AG09309 (cell line): ENCODE measurements at regions not wholly inside any gene's neighbourhood (a gene's known extent, or its start where the extent isn't known, plus 50 kb on each side); places are given as distances from the start of the nearest gene placed in this dataset.

ENCODE experiments used
- DNase-seq: peaks from one replicate; pipeline ENCODE4 v3.0.0-alpha.2; 2010; ENCODE audit warnings: low read depth
- H3K4me3 ChIP-seq: 2 replicates; pipeline ENCODE4 v1.5.1; 2011; ENCODE audit warnings: mild to moderate bottlenecking, low read depth, low read length, moderate library complexity; ENCODE audit not compliant: control insufficient read depth
- TF ChIP-seq, protein P1 (sequence below): IDR thresholded peaks from 2 replicates; pipeline ENCODE4 v1.5.1; 2011; ENCODE audit warnings: mild to moderate bottlenecking, low read depth, low read length, inconsistent platforms; ENCODE audit not compliant: insufficient read depth, control insufficient read depth; ENCODE audit errors: missing control alignments

DNA sequence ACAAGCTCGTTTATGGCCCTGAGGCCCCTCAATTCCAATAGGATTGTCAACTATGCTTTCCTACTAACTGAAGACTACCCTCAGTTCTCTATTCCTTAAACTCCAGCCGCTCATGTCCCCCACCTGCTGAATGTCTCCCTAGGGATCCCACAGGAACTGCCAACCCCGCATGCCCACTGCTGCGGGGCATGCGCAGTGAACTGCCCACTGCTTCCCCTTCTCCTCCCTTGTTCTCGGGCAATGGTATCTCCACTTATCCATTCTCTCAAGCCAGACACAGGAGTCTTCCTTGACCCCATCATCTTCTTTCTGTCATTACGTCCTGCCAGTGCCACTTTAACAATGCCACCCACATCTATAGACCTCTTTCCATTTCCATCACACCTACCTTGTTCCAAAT is 90.0 kb downstream of the FGF18 start:
- H3K4me3 ChIP-seq, result no peak overlapping the region
- TF ChIP-seq, protein P1, sequence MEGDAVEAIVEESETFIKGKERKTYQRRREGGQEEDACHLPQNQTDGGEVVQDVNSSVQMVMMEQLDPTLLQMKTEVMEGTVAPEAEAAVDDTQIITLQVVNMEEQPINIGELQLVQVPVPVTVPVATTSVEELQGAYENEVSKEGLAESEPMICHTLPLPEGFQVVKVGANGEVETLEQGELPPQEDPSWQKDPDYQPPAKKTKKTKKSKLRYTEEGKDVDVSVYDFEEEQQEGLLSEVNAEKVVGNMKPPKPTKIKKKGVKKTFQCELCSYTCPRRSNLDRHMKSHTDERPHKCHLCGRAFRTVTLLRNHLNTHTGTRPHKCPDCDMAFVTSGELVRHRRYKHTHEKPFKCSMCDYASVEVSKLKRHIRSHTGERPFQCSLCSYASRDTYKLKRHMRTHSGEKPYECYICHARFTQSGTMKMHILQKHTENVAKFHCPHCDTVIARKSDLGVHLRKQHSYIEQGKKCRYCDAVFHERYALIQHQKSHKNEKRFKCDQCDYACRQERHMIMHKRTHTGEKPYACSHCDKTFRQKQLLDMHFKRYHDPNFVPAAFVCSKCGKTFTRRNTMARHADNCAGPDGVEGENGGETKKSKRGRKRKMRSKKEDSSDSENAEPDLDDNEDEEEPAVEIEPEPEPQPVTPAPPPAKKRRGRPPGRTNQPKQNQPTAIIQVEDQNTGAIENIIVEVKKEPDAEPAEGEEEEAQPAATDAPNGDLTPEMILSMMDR, result no peak
- DNase-seq, result no peak

DNA sequence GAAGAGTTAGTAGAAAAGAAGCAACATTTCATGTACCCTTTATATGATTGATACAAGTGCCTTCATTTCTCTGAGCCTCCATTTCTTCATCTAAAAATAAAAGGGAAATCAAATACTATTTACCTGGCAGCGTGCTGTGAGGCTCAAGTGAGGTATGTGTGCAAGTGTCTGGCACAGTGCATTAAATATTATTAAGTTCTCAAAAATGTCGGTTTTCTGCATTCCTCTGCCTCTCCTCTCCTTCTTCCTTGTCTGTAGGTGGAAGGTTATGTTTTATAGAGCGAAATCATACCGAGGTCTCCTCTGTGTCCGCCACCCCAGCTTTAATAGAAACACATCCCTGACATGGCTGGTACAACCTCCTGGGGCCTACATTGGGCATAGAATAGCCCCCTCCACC is 93.0 kb downstream of the FGF18 start:
- no peak for DNase-seq
- no peak overlapping the region for H3K4me3 ChIP-seq
- TF ChIP-seq, protein P1, result no peak

DNA sequence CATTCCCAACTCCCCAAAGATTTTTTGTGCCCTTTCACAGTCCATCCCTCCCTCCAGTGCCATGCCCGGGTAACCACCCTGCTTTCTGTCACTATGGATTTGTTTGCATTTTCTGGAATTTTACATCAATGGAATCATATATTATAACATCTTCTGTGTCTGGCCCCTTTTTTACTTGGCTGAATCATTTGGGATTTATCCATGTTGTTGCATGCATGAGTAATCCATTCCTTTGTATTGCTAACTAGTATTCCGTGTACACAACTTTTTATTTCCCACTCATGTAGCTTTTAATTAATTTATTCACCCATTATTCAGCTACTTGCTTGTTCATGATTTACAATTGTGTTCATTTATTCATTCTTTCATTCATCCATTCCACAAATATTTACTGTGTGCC is 94.1 kb downstream of the FGF18 start:
- TF ChIP-seq, protein P1, result no peak
- DNase-seq, result no peak
- no peak overlapping the region for H3K4me3 ChIP-seq

DNA sequence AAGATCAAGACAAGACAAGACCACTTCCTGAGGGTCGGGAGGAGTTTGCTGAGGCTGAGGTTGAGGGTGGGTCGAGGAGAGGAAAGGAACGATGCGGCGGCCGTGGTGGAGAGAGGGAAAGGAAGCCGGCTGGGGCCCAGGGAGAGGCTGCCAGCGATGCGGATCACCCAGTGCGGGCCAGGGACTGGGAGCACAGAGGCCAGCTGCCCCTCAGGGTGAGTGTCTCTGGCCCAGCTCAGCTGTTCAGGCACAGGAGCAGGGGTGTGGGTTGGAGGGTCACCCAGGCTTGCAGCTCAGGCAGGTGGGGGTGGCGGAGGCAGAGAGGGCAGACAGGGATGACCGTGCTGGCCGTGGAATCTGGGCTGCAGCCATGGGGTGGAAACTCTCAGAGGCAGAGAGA is 99.5 kb downstream of the FGF18 start:
- no peak overlapping the region for H3K4me3 ChIP-seq
- DNase-seq, result no peak
- TF ChIP-seq, protein P1, result no peak

DNA sequence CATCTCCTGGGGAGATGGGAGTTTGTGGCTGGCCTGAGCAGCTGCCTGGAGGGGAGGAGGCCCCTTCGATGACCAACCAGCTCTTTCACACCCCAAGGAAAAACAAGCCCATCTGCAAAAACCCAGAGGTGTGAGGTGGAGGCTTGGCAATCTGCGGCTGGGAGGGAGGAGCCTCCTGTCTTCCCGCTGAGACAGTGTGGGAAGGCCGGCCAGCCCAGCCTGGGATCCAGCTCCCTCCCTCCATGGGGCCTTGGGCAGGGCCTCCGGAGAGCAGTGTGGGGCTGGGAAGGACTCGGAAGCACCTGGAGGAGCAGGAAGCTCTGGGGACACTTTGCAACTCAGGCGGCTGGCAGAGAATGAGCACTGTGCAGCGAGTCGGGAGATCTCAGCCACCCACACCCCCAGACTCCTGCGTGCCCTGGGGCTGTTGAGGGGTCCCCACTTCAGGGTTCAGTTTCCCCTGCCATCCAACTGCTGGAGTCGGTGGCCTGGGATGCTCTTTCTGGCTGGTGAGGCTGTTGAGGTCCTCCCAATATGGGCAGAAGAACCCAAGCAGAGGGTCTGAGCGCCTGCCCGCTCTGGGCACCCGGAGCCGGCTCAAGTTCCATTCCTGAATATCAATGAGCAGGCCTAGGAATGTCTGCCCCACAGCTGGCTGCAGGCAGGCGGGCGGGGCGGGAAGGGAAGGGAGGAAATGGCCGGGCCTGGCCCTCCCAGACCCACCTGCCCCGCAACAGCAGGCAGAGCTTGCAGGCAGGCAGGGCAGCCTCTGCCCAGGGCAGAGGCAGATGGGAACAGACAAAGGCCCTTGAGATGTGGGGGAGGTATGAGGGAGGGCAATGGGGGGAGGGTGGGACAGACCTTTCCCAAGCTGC is 101.1 kb downstream of the FGF18 start:
- no peak overlapping the region for H3K4me3 ChIP-seq
- TF ChIP-seq, protein P1, result no peak
- no peak for DNase-seq

DNA sequence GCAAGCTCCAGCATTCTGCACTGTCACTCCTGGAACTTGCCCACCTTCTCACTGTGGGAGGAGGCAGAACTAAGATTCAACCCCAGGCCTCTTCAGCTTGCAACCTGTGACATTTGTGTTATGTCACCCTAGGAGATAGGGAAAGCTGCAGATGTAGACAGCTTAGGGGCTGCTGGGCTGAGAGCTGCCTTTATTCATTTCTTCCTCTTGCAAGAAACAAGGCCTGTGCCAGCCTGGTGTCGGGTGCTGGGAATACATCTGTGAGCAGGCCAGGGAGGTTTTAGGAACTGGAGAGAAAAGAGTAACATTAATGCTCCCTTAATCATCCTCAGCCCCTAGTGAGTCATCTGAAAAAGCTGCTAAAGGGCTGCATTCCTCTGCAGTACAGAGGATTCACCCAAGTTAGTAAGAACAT is 101.8 kb downstream of the FGF18 start:
- TF ChIP-seq, protein P1, result peak; percentile 40
- peak; percentile 84 for DNase-seq
- H3K4me3 ChIP-seq, result no peak overlapping the region
